ENCODE measurements at regions not wholly inside any gene's neighbourhood (a gene's known extent, or its start where the extent isn't known, plus 50 kb on each side); places are given as distances from the start of the nearest gene placed in this dataset.

DNA sequence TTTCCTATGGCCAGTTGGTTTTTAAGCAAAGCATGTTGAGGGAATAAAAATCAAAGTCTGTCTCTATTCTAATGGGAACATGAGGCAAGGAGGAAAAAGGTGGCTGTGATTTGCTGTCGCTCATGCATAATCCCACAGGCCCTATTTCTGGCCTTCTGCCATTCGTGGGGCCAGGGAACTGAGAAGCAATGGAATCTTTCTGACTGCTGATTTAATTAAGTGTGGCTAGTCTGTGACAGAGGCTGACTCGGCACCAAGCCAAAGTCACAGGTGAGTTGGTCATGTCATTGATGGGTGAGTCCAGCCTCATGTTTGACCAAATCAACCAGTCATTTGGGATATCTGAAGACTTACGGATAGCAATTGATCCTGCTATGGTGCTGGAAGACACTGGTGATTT lies 429.3 kb upstream of the CADM1 start:
- DNase-seq: no peak

DNA sequence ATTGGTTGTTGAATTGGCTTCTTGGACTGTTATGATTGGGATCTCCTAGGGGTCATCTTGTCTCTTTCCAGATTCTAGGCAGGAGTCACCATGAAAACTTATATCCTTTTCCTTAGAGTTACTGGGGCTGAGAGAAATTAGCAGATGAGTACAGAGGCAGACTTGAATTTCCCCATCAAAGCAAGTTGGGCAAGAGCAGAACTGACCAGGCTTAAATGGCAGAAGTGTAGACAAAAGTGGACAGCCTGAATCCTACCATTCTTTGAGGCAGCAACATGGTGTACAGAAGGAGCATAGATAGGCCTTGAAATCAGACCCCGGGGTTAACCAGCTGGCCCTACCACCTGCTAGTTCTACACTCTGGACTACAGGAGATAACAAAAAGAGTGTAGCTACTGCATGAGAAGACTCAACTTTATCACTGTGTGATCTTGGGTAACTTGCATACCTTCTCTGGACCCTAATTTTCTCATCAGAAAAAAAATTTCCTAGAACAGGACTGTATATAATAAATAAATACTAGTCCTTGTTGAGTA lies 427.4 kb upstream of the CADM1 start:
- no peak for DNase-seq

DNA sequence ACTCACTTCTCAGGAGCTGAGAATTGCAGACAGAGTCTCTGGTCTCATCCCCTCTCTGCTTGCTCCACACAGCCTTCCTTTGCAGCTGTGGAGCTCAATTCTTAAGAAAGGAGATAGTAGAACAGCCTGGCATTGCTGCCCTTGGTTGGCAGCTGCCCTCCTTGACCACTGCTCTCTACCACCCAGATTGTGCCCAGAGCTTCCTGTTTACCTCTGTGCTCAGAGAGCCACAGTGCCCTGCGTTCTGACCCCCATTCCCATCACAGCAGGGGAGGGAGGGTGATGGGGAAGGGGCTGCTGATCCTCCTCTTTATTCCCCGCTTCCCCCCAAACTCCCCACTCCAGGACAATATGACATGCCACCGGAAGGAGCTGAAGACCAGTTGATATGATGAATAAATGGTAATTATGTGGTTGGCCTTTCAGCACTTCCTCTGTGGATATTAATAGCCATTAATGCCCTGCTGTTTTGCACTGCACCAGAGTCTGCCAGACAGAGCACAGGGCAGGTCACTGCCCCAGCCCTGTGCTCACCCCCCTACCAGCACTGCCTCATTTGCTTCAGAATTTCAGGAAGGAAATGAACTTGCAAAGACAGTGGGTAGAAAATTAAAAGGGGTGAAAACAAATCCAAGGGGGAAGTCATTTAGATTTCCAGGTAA lies 426.8 kb upstream of the CADM1 start:
- no peak for DNase-seq

DNA sequence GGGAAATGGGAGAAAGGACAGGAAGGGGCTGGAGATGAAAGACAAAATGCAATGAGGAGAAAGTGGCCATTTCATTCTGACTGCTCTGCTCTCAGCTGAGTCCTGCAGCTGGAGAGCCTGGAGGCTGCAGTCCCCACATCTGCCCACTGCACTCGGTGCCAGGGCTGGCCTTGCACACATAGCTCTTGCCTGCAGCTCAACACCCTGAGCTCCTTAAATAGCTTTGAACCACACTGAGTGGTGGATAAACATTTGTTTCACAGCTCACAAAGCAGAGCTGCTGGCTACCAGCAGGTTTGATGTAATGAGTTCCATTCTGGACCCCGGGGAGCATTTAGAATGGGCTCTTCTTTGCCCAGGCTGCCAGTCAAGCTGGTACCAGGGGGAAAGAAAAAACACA lies 426.1 kb upstream of the CADM1 start:
- DNase-seq: no peak

DNA sequence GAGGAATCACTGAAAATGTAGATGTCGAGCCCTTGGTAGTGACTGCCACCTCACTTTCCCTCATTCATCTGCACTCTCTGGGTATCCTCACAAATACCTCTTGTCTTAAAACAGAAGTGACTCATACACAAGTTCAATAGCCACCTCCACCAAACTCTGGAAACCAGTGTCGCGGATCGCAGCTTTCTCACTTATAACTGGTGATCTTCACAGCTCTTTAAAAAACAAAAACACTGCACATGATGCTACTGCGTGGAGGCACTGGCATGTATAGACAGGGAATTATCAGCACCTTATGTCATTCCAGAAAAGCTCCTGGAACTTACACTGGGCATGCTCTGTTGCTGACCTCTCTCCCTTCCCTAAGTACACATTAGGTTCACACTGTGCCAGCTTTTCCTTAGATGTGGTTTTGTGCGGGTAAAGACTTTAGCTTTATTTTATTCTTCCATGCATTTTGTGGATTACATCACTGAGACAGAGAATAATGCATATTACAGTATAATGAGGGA lies 425.5 kb upstream of the CADM1 start:
- DNase-seq: no peak

DNA sequence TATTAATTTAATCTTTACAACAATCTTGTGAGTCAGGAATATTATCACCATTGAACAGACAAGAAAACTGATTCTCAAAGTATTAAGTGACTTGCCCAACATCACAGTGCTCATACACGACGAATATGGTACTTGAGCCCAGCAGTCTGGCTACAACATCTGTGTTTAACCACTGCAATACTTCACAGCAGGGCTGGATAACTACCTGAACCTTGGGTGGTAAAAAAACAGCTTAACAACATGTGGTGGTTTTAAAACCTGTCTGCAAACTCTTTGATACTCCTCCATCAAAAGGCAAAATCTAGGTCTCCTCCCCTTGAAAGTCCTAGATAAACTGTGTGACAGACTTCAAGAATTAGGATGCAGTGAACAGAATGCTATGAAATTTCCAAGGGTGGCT lies 424.6 kb upstream of the CADM1 start:
- no peak for DNase-seq

DNA sequence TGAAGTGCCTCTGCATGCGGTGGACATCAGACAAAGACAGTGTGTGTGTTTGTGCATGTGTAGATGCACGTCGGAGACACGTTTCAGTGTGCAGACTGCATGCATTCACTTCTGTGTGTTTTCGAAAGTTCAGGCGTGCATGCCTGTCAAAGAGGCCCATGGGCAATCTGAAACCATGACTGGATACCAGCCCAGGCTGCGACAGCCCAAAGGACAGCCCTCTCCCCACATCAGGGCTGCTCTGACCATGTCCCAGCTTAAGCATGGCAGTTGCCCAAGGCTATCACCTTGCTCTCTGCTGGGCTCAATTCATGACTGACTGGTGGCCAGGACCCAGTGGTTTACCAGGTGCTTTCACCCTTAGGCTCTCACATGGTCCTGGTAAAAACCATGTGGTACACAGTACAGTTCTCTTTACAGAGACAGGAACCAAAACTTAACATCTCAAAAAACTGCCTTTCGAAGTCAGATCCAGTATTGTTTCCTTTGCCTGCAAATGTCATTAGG lies 423.7 kb upstream of the CADM1 start:
- DNase-seq: no peak

DNA sequence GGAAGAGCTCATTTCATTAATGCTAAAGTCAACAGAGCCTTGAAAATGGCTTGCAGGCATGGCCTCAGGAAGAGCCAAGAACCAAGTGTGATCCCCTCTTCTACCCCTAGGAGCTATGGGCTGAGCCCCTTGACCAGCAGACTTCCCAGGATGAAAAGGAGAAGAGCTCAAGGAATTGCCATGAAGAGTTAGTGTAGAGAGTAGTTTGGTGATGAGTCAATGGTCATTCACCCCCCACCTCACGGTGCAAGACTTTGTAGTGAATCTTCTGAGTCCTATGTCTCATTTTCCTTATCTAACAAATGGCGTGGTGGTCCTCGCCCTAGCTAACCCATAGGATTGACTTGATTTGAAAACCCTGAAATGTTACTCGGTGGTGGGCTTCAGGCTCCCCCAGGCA lies 422.4 kb upstream of the CADM1 start:
- DNase-seq: no peak

DNA sequence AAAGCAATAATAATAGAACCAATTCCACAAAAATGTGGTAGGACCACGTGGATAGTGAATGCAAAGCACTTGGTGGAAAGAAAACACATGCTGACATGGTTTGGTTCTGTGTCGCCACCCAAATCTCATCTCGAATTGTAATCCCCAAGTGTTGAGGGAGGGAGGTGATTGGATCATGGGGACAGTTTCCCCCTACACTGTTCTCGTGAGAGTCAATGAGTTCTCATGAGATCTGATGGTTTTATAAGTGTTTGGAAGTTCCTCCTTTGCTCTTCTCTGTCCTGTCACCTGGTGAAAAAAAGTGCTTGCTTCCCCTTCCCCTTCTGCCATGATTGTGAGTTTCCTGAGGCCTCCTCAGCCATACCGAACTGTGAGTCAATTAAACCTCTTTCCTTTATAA lies 421.9 kb upstream of the CADM1 start:
- no peak for DNase-seq

DNA sequence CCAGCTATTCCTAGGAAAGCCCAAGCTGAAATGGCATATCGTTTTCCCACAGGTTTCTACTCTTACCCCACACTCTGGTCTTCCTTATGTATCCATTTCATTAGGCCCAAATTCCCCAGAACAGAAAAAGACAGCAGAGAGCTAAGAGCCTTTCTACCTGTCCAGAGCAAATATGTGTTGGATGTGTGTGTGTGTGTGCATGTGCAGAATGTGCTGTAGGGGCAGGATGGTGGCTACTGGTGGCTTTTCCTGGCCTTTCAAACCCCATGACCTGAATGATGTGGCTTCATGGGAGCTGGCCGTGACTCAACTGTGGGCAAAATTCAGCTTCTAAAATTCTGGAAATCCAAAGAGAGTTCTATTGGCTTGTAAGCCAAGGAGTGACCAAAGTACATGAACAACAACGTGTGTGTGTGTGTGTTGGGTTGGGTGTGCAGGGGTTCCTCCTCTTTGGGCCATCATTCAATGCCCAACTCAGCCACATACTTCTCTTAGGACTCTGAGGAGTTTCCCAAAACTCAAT lies 421.4 kb upstream of the CADM1 start:
- no peak for DNase-seq

DNA sequence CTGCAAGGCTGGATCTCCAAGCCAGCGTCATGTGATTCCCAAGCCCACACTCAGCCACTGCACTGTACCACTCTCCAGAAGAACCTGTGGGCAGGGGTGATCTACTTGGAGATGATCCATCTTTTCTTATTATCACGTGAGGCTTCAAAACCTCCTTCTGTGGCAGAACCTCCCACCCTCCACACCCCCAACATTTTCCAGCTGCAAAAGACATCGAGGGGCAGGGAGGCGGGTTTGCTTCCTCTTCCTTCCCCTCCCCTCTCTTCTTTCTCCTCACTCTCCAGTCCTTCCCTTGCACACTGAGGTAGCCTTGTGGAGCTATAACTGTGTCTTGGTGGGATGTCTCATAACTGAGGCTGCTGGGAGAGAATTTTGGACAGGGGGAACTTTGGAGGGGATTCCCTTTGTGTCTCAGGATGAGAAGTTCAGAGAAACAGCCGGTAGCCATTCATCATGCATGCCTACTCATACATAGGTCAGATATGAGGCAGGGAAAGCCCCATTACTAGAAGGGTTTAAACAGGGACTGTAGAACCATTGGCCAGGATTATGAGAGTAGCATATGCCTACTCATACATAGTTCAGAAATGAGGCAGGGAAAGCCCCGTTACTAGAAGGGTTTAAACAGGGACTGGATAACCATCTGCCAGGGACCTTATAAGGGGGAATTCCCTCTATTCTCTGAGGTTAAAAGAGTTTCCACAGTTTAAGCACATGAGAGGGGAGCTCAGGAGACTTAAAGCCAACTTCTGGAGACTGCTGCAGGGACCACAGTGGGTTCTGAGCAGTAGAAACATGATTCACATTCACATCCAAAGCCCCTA lies 420.7 kb upstream of the CADM1 start:
- DNase-seq: no peak

DNA sequence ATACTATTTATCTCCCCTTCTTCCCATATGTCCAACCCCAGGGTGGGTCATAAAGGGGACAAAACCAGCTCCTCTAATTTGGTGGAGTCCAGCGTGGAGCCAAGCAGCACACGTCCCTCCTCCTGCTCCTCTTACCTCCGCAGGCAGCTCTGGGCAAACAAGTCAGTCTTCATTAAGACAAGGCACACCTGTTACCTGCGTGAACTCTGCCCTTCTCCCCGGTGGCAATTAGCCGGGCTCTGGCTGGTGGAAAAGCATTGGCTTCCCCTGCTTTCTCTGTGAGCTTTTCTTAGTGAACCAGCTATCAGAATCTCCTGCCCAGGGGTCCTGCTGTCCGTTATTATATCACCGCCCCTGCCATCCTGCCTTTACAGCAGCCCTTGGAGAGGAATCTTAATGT lies 418.7 kb upstream of the CADM1 start:
- DNase-seq: no peak

DNA sequence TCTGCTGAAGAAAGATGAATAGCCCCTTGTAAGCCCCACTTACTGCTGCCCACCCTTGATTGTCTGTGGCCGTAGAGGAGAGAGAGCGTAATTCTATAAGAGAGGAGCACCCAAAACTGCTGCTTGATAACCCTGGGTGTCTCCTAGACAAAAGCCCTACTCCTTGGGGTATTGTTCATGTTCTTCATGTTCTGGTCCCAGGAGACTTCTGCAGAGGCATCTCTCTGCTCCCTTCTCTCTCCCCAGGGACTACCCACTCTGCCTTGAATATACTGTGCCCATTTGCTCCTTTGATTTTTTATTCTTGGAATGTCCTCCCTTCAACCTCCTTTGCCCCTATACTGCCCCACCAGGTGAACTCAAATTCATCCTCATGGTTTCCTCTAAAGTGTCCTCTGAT lies 417.8 kb upstream of the CADM1 start:
- DNase-seq: no peak

DNA sequence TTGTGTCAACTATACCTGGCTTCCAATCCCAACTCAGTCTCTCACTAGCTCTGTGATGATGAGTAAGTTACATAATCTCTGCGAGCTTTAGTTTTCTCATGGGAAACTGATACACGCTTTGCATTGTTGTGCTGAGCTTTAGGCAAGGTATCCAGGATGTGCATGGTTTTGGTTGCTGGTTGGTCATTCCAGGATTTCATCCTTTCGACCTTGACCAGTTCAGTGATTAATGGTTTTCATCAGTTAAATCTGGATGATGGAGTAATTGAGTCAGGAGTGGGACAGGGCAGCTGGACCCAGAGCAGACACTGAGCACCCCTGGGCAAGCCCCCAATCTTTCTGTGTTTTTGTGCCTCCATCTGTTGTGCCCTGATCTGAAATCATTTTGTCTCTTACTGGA lies 417.3 kb upstream of the CADM1 start:
- DNase-seq: no peak

DNA sequence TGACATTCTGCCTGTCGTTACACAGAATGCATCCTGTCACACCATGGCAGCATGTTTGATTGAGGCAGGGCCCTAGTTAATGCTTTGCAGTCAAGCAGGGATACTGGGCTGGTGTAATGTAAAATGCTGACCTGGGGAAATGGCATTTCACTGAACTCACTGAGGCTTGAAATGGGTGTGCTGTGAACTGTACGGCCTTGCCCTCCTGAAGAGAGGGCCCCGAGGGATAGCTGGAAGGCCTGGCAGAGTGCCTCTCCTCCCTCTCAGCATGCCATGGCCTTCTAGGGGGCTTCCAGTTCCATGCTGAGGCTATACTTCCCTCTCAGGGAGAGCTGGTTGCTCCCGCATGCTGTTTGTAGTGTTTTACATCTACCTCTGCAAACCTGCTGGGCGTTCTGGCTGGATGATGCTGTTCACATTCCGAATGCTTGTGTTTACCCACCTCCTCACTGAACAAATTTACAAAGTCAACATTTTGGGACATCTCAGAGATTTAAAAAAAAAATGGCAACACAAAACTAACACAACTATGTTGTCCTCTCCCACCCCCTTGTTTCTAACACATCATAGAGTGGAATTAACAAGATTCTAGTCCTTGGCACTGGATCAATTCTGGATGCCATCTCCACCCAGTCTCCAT lies 416.7 kb upstream of the CADM1 start:
- no peak for DNase-seq

DNA sequence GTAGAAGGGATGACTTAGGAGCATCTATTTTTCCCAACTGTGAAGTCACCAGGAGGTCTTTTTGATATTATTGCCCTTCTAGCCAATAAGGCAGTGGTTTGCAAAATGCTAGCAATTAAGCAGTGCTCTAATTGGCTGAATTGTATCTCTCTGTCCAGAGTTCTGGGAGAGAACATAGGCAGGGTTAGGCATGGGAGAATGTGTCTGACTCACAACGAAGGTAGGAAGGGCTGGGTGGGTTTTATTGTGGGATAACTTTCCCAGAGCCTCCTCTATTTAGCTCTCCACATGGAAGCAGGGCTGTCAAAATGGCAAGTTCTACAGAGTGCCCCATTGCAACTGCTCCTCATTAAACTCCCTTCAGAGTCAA lies 415.9 kb upstream of the CADM1 start:
- DNase-seq: no peak

DNA sequence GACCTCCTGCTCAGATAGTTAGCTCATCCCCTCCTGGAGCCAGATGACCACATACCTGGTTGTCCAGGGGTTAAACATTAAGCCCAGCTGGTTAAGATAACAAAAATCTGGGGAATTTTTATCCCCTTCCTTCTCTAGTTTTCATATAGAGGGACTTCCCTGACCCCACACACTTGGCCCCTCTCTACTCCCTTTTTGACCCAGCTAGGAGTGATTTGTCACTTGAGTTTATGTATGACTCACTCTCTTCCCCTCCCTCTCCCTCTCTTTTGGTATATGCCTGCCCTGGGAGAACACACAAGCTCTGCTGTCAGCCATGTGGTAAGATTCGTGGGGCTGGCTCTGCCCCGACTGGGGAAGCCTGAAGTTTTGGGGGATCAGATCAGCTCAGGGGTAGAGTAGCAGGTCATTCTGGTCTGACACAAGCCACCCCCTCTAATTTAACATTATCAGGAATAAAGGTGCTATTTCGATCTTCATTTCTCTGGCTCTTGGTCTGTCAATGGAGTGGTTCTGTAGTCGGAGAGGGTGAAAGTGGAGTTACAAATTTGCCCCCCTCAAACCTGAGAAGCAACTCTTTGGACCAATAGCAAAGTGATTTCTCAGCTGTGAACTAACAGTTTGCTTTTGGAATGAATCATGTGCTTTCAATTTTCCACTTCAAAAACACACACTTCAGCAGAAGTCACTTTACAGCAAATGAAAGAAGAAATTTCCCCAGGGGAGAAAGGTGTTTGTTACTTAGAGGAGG lies 415.3 kb upstream of the CADM1 start:
- DNase-seq: no peak

DNA sequence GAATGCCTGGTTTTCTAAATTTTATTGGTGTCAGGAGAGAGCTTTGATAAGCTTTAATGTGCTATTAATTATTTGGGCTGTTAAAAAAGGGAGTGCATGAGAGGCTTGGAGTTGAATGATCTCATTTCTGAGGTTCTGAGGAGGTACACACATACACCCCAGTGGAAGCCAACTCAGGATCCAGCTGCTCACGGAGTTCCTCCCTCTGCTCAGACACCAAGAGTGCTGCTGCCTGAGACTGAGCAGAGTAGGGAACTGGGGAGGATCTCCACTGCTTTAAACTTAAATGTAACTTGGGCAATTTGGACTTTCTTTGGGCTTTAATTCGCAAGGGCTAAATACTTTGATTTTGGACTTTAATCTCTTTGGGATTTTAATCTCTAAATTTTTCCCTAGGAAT lies 414.4 kb upstream of the CADM1 start:
- no peak for DNase-seq

DNA sequence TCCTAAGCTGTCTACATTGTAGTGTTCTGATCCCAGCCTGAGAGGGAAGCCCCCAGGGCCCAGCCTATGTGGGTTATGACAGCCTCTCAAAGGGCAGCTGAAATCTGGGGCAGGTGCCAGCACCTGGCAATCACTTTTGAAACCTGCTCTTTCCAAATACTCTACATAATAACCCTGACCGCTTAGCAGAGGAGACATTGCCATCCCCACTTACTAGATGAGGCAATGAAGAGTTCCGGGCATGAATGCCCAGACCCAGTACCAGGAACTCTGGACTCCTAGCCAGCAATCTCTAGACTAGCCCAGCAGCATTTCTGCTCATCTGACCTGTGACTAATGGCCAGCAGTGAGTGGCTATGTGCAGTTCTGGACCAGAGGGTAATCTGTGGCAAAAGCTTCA lies 412.4 kb upstream of the CADM1 start:
- no peak for DNase-seq

DNA sequence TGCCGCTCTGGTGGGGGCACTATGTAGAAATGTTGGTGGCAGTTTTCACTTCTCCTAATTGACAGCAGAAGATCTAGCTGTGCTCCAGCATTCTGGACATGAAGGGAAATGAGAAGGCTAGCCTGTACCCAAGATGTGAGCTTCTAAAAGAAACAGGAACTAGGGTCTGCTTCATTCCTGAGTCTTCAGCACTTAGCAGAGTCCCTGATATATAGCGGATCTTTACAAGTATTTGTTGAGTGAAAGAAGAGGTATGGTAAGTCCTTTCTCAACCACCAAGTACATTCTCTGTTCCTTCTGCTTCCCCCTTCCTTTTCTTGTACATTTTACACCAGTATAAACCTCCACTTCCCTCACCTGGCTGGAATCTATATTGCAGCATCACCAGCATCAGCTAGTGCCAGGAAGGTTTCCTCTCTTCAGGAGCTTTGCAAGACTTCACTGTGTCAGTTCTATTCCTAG lies 408.3 kb upstream of the CADM1 start:
- DNase-seq: no peak

DNA sequence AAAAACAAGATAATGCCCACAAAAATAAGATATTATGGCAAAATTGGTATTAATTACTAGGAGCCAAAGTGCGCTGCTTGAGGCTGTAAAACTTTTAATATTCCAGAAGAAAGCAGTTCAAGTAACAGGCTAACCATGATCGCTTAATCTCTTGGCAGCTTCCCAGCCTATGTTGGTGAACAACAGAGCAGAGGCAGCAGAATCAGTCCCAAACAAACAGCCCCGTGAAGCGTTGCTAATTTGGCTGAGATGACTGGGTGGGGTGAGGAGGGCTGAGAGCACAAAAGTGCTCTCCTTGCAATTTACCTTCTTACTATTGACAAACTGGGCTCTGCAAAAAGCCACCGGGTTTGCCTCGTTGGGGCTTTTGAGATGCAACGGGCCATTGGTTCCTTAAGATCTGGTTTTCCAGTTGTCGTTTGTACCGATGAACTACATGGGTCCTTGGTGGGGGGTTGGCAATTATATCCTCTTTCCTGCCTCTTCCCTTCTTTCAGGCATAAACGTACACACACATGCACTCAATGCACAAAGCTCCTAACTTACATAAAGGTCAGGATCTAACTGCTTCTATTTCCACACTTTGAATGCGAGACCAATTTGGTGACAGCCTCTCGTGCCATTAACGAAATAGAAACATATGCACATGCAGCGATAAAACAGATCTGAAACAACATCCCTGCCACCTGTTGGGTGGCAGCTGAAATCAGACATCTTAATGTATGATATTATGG lies 407.6 kb upstream of the CADM1 start:
- no peak for DNase-seq

DNA sequence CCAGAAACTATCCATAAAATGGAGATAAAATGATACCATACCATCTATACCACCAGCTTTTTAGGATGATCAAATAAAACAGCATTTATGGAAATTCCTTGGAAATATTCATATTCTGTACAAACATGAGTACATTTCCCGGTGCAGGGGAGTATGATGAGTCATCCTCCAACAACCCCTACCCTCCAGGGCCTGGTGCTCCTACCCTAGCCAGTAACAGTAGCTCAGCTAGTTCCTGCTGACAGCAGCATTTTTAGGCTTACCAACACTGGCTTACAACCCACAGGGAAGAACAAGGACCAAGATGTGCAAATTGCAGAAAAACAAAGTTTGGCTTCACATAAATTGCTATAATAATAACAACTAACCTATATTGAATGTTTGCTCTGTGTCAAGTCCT lies 406.2 kb upstream of the CADM1 start:
- no peak for DNase-seq
